ENCODE measurements at regions not wholly inside any gene's neighbourhood (a gene's known extent, or its start where the extent isn't known, plus 50 kb on each side); places are given as distances from the start of the nearest gene placed in this dataset.

- Mint-ChIP-seq H3K4me1 (ENCODE audit: low read depth) (no peaks in the 10 kb centered on the region), H3K9me3 (peaks cover 24% of the 10 kb centered on the region), H3K36me3 (ENCODE audit: low read depth) (no peaks in the 10 kb centered on the region), H3K27me3 (ENCODE audit: low read depth) (no peaks in the 10 kb centered on the region), H3K4me3 (no peak overlapping the region), H3K27ac (no peak overlapping the region)
- no peak for DNase-seq (ENCODE audit: low spot score)
Observed at GRCh38 chr16:8203101-8203500, 387.2 kb downstream of the TMEM114 start.

GRCh38 chr16:8200839-8201238, 389.5 kb downstream of the TMEM114 start:
- no peaks in the 10 kb centered on the region for H3K36me3 Mint-ChIP-seq (ENCODE audit: low read depth)
- H3K9me3 Mint-ChIP-seq: peaks cover 28% of the 10 kb centered on the region
- no peaks in the 10 kb centered on the region for H3K4me1 Mint-ChIP-seq (ENCODE audit: low read depth)
- no peak for DNase-seq (ENCODE audit: low spot score)
- H3K27me3 Mint-ChIP-seq (ENCODE audit: low read depth): no peaks in the 10 kb centered on the region
- H3K4me3 Mint-ChIP-seq: no peak overlapping the region
- H3K27ac Mint-ChIP-seq: no peak overlapping the region

- no peaks in the 10 kb centered on the region for H3K4me1 Mint-ChIP-seq (ENCODE audit: low read depth)
- no peak for DNase-seq (ENCODE audit: low spot score)
- no peak overlapping the region for H3K4me3 Mint-ChIP-seq
- no peaks in the 10 kb centered on the region for H3K36me3 Mint-ChIP-seq (ENCODE audit: low read depth)
- no peak overlapping the region for H3K27ac Mint-ChIP-seq
- no peaks in the 10 kb centered on the region for H3K27me3 Mint-ChIP-seq (ENCODE audit: low read depth)
- peaks cover 34% of the 10 kb centered on the region for H3K9me3 Mint-ChIP-seq
Observed at GRCh38 chr16:8199390-8199789, 390.9 kb downstream of the TMEM114 start.

DNA sequence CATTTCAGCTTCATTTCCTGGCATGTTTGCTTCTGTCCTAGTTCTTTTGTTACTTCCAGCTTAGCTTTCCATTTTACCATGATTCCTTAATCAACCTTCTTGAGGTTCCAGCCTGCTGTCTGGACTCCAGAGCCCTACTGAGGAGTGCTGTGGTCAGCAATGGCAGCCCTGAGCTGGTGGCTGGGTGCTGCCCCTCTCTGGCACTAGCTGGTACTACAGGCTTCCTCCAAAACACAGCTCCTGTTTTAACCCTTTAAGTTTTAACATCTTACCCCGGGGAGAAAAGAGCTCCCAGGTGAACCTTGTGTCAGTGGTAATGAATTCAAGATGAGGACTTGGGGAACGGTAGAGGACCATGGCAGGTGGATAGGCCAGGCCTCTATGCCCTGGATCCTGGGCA, 395.5 kb downstream of the TMEM114 start:
- DNase-seq (ENCODE audit: low spot score): no peak
- Mint-ChIP-seq H3K36me3 (ENCODE audit: low read depth) (no peaks in the 10 kb centered on the region), H3K27me3 (ENCODE audit: low read depth) (no peaks in the 10 kb centered on the region), H3K9me3 (peaks cover 26% of the 10 kb centered on the region), H3K4me1 (ENCODE audit: low read depth) (no peaks in the 10 kb centered on the region), H3K4me3 (no peak overlapping the region), H3K27ac (no peak overlapping the region)

DNA sequence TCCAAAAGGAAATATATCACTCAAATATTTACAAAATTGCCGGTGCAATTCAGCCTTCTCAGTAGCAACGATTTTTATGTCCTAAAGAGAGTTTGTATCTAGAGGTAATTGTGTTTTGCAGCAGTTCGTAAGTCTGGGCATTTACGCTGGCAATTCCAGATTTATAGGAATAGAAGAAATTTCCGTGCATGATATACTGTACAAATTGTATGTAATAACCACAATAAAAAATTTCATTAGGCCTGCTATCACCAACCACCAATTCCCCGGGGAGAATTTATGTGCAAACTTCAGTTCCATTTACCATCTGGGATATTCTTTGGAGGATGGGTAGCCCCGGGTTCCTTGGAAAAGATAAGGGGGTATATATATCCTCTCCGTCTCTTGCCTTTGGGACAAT, 401.5 kb downstream of the TMEM114 start:
- no peak for DNase-seq (ENCODE audit: low spot score)
- Mint-ChIP-seq H3K4me3 (no peak overlapping the region), H3K4me1 (ENCODE audit: low read depth) (no peaks in the 10 kb centered on the region), H3K27ac (no peak overlapping the region), H3K36me3 (ENCODE audit: low read depth) (no peaks in the 10 kb centered on the region), H3K27me3 (ENCODE audit: low read depth) (no peaks in the 10 kb centered on the region), H3K9me3 (peaks cover 29% of the 10 kb centered on the region)

GRCh38 chr16:8187782-8188372, 402.4 kb downstream of the TMEM114 start:
- Mint-ChIP-seq H3K27ac (no peak overlapping the region), H3K36me3 (ENCODE audit: low read depth) (no peaks in the 10 kb centered on the region), H3K9me3 (peaks cover 38% of the 10 kb centered on the region), H3K4me3 (no peak overlapping the region), H3K4me1 (ENCODE audit: low read depth) (no peaks in the 10 kb centered on the region), H3K27me3 (ENCODE audit: low read depth) (no peaks in the 10 kb centered on the region)
- no peak for DNase-seq (ENCODE audit: low spot score)

DNA sequence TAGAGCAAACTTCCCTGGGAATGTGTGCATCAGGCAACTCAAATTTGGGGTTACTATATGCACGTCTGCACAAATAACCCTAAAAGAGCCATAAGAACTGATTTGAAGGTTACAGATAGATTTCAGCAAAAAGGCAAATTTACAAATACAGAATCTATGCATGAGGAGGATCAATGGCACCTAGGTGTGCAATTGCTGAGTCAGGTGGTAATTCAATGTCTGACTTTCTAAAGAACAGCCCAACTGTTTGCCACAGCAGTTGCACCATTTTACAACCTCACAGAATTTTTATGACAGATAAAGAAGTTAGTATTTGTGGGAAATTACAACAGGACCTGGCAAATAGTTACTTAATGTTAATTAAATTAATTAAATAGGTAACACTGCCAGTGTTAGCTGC, 405.5 kb downstream of the TMEM114 start:
- no peak for DNase-seq (ENCODE audit: low spot score)
- no peak overlapping the region for H3K27ac Mint-ChIP-seq
- no peak overlapping the region for H3K4me3 Mint-ChIP-seq
- no peaks in the 10 kb centered on the region for H3K36me3 Mint-ChIP-seq (ENCODE audit: low read depth)
- H3K9me3 Mint-ChIP-seq: peaks cover 35% of the 10 kb centered on the region
- no peaks in the 10 kb centered on the region for H3K4me1 Mint-ChIP-seq (ENCODE audit: low read depth)
- no peaks in the 10 kb centered on the region for H3K27me3 Mint-ChIP-seq (ENCODE audit: low read depth)

DNA sequence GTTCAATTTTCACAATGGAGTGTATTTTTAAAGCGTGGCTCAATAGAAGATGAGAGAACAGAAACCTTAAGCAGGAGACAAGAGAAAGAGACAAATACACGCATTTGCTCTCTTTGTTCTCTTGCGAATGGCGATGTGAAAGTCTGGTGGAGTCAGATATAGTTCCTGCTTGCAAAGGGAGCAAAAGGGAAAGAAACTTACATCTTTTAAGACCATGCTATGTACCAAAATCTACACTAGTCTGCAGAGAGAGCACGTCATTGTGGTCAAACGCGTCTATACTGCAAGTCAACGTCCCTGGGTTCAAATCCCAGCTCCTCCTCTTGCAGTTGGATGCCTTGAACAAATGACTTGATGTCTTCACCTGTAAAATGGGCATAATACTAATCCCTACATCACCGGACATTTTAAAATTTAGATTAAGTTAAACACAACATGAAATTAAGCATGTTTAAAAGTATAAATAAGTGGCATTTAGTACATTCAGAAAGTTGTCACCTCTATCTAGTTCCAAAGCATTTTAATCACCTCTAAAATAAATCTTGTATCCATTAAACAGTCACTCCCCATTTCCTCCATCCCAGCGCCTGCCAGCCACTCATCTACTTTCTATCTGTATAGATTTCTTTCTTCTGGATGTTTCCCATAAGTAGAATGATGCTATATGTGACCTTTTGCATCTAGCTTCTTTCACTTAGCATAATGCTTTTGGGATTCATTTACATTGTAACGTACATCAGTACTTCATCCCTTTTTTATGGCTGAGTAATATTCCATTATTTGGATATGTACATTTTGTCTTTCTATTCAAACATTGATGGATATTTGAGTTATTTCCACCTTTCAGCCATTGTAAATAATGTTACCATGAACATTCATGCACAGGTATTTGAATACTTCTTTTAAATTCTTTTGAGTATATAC, 406.9 kb downstream of the TMEM114 start:
- Mint-ChIP-seq H3K4me1 (ENCODE audit: low read depth) (no peaks in the 10 kb centered on the region), H3K4me3 (no peak overlapping the region), H3K27me3 (ENCODE audit: low read depth) (no peaks in the 10 kb centered on the region), H3K27ac (no peak overlapping the region), H3K9me3 (peaks cover 28% of the 10 kb centered on the region), H3K36me3 (ENCODE audit: low read depth) (no peaks in the 10 kb centered on the region)
- DNase-seq (ENCODE audit: low spot score): no peak

- Mint-ChIP-seq H3K4me1 (ENCODE audit: low read depth) (no peaks in the 10 kb centered on the region), H3K27me3 (ENCODE audit: low read depth) (no peaks in the 10 kb centered on the region), H3K36me3 (ENCODE audit: low read depth) (no peaks in the 10 kb centered on the region), H3K4me3 (no peak overlapping the region), H3K9me3 (peaks cover 28% of the 10 kb centered on the region), H3K27ac (no peak overlapping the region)
- DNase-seq (ENCODE audit: low spot score): no peak
Observed at GRCh38 chr16:8182761-8183160, 407.6 kb downstream of the TMEM114 start.

DNA sequence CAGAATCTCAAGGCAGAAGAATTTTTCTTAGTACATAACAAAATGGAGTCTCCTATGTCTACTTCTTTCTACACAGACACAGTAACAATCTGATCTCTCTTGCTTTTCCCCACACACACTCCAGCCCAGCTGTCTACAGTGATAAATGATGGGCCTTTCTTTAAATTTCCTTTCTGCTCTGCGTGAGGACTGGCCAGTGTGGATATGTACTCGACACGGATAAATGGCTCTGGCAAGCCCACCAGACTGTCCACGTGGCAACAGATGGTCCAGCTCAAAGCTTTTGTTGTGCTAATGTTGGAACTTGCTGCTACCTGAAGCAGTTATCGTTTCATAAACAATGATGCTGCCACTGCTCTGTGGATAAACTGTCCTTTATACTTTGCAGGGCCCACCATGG, 410.7 kb downstream of the TMEM114 start:
- peaks cover 17% of the 10 kb centered on the region for H3K9me3 Mint-ChIP-seq
- H3K4me1 Mint-ChIP-seq (ENCODE audit: low read depth): no peaks in the 10 kb centered on the region

DNA sequence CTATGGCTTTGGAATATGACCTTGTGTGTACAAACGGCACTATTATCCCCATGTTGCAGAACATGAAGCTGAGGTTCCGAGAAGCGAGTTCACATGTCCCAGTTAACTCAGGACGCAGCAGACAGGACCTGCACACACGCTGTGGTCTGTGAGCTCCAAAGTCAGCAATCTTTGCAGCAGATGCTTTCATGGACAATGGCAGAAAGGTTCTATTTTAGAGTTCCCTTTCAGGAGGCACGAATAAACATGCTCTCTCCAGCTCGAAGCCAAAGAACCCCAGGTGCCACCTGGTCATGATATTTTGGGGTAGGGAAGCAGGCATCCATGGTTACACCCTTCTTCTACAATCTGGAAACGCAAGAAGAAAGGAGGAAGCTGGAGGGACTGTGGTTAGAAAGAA, 412.0 kb downstream of the TMEM114 start:
- Mint-ChIP-seq H3K36me3 (ENCODE audit: low read depth) (no peaks in the 10 kb centered on the region), H3K27ac (no peak overlapping the region), H3K4me1 (ENCODE audit: low read depth) (no peaks in the 10 kb centered on the region), H3K27me3 (ENCODE audit: low read depth) (no peaks in the 10 kb centered on the region), H3K9me3 (peaks cover 10% of the 10 kb centered on the region), H3K4me3 (no peak overlapping the region)
- DNase-seq (ENCODE audit: low spot score): no peak

More for the DNA sequence above, 410.7 kb downstream of the TMEM114 start:
- H3K27ac Mint-ChIP-seq: no peak overlapping the region
- no peak for DNase-seq (ENCODE audit: low spot score)
- no peaks in the 10 kb centered on the region for H3K27me3 Mint-ChIP-seq (ENCODE audit: low read depth)
- H3K36me3 Mint-ChIP-seq (ENCODE audit: low read depth): no peaks in the 10 kb centered on the region
- no peak overlapping the region for H3K4me3 Mint-ChIP-seq

- Mint-ChIP-seq H3K4me1 (ENCODE audit: low read depth) (no peaks in the 10 kb centered on the region), H3K36me3 (ENCODE audit: low read depth) (no peaks in the 10 kb centered on the region), H3K27ac (no peak overlapping the region), H3K9me3 (peaks cover 10% of the 10 kb centered on the region), H3K27me3 (ENCODE audit: low read depth) (no peaks in the 10 kb centered on the region), H3K4me3 (no peak overlapping the region)
- DNase-seq (ENCODE audit: low spot score): no peak
Observed at GRCh38 chr16:8175411-8175810, 414.9 kb downstream of the TMEM114 start.

DNA sequence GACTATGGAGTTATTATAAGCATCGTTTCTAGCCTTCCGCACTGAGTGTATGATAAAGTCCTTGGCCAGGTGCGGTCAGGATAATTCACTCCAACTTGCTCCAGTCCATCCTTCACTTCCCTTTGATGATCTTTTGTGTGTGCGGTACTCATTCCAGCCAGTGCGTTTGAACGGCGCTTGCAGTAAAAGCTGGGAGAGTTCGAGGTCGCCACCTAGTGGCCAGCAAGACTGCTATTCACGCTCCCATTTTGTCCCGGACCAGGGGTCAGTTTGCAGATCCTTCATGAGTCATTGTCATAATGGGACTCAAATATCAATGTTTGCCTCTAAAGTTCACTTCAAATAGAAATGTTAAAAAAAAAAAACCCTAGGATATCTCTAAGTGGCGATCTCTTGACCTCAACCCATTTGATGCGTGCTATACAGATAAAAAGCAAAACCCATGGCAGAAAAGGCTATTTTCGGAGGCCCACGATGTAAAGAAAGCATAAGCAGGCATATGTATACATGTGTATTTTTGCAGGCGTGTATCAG, 417.1 kb downstream of the TMEM114 start:
- Mint-ChIP-seq H3K27me3 (ENCODE audit: low read depth) (no peaks in the 10 kb centered on the region), H3K36me3 (ENCODE audit: low read depth) (no peaks in the 10 kb centered on the region), H3K27ac (no peak overlapping the region), H3K9me3 (peaks cover 12% of the 10 kb centered on the region), H3K4me3 (no peak overlapping the region), H3K4me1 (ENCODE audit: low read depth) (no peaks in the 10 kb centered on the region)
- peak; percentile 6 for DNase-seq (ENCODE audit: low spot score)

- no peak overlapping the region for H3K4me3 Mint-ChIP-seq
- peaks cover 19% of the 10 kb centered on the region for H3K9me3 Mint-ChIP-seq
- H3K27ac Mint-ChIP-seq: no peak overlapping the region
- no peaks in the 10 kb centered on the region for H3K4me1 Mint-ChIP-seq (ENCODE audit: low read depth)
- no peaks in the 10 kb centered on the region for H3K36me3 Mint-ChIP-seq (ENCODE audit: low read depth)
- no peak for DNase-seq (ENCODE audit: low spot score)
- no peaks in the 10 kb centered on the region for H3K27me3 Mint-ChIP-seq (ENCODE audit: low read depth)
Observed at GRCh38 chr16:8172551-8172950, 417.8 kb downstream of the TMEM114 start.
